GM19467 (cell line): ENCODE measurements at regions not wholly inside any gene's neighbourhood (a gene's known extent, or its start where the extent isn't known, plus 50 kb on each side); places are given as distances from the start of the nearest gene placed in this dataset.

Source experiments
- ATAC-seq: cut with Tn5 transposase; IDR thresholded peaks from one replicate; pipeline ENCODE4 v1.9.1; 2021; ENCODE audit warnings: mild to moderate bottlenecking, moderate library complexity; ENCODE audit not compliant: unreplicated experiment

DNA sequence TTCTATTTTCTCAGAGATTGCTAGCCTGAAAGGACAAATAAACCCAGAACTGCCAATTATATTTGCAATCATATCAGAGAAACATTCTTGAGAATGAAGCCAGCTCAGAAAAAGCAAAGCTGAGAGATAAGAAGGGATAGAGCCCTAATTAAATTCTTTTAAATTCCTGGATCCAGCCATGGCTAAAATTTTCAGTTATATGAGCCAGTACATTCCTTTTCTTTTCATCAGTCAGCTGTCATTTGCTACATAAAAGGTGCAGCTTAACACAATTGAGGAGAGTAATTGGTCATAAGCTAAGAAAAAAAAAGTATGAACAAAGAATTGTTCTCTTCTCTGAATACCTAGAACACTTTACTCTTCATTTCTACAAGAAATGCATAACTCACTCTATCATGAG is 303.5 kb upstream of the FIGN start:
- ATAC-seq: no peak

DNA sequence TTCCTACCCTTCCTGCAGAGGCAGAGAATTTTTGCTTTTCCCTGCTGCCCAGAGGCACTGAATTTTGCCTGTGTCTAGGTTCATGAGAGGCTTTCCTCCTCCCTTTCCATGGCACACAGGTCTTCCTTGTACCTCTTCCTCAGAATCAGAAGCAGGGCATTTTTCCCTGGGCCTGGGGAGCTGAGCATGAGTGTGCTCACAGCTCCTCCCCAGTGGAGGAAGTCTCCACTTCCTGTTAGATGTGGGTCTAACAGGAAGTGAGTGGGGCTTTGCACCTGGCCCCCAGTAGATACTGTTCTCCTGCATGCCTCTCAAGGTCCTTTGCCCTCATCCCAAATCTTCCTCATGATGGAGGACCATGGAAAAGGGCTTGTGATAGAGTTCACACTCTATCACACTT is 297.2 kb upstream of the FIGN start:
- peak; percentile 66 for ATAC-seq

DNA sequence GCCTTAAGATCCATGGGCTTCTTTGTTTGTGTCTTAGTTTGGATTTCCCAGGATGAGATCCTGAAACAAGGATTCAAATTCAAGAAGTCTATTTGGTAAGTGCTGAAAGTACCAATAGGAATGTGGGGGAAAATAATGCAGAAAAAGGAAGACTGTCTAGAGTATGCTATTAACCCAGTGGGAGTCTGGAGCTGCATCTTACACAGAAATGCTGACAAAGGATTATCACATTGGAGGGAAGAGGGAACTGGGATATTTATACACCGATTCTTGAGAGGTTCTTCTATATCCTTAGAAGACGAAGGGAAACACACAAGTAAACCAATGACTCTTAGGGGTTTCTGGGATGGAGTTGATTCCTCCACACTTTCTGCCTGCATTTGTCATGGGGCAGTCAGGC is 294.8 kb upstream of the FIGN start:
- ATAC-seq: no peak

DNA sequence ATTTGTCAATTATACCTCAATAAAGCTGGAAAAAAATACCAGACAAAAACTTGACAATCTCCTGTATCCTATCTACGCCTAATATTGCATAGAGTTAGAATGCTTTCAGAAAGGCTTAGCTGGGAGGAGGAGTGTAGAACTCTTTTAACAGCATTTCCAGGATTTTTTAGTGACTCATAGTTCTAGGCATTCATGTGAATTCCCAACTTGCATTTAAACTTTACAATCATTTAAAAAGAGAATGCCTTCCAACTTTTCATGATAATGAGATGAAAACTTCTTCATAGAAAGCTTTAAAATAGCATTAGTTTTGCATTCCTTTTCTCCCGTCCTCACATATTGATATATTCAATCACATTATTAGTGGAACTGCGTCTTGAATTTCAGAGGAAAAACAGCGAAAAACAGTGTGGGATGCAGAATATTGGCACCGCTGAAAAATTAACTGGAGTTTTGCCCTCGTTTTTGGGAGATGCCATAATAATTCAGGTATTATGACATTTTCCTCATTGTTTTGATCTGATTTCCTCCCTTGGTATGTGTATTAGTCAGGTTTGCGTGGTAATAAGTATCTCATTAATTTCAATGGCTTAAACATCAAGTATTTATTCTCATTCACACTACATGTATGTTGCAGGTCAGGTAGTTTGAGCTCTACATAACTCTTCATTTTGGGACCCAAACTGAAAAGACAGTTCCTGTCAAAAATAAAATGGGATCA is 293.2 kb upstream of the FIGN start:
- ATAC-seq: no peak

DNA sequence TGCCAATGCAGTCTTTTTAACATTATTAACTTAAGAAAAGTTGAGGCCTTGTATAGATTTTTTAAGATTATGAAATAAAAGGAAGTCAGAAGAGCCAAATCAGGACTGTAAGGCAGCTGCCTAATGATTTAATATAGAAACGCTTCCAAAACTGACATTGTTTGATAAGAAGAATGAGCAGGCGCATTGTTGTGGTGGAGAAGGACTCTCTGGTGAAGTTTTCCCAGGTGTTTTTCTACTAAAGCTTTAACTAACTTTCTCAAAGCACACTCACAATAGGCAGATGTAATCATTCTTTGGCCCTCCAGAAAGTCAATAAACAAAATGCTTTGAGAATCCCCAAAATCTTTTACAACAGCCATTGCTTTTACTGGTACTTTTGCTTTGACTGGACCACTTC is 288.6 kb upstream of the FIGN start:
- ATAC-seq: no peak

DNA sequence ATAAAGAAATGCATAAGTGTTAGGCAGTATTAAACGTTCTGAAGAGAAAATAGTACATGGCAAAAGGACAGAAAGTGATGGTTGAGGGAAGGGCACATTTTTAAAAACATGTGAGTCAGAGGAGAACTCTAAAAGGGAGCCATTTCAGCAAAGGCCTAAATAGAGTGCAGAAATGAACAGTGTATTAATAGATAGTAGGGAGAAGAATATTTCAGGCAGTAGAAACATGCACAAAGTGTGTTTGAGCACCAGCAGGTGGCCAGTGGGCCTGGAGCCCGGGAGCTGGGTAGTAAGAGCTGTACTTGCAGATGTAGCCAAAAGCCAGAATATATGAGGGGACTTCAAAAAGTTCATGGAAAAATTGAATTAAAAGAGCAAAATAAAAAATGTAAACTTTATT is 288.1 kb upstream of the FIGN start:
- no peak for ATAC-seq

DNA sequence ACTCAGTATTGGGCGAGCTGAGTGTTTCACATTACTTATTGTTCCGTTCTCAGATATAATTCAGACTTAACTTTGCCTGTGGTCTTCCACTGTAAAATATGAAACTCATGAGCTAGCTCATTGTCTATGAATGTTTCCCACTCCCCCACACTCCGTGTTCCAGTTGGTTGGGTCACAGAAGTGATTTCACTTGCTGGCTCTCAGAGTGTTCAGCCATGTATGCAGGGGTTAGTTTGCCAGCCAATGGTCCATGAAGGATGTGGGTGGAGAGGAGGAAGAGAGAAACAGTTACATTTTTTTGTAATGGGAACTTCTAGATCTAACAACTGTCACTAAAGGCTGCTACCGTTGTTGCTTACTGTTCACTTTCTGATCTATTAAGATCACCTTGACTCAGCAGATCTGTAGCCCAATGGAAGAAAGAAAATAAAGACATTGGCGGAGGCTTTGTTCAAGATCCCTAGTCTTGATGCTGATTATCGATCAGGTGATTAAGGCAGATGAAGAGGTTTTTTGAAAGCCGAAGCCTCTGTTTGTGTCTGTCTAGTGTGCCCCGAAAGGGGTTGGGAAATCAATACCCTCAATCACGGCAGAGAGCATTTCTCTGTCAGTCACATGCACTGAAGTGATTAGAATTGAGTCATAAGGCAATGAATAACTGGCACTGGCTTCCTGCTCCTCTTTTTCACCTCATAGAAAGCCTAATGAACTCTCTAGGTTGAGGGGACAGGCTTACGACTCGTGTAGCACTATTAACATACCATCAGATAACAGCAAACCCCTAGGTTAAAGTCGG is 279.7 kb upstream of the FIGN start:
- peak; percentile 98 for ATAC-seq

DNA sequence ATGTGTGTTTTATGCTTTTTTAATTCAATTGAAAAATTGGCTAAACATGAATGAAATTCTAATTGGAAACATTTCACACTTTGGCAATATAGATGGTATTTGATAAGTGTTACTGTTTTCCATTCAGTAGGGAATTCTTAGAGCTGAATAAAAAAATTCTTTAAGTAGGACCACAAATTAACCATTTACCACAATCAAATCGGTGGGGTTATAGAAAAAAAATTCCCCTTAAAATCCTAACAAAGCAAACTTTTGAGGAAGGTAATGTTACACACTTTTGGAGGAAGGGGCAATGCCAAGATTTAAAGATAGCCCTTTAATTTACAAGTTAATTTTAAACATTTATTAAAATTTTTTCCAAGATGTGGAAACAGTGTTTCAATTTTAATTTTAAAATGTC is 279.0 kb upstream of the FIGN start:
- ATAC-seq: no peak

DNA sequence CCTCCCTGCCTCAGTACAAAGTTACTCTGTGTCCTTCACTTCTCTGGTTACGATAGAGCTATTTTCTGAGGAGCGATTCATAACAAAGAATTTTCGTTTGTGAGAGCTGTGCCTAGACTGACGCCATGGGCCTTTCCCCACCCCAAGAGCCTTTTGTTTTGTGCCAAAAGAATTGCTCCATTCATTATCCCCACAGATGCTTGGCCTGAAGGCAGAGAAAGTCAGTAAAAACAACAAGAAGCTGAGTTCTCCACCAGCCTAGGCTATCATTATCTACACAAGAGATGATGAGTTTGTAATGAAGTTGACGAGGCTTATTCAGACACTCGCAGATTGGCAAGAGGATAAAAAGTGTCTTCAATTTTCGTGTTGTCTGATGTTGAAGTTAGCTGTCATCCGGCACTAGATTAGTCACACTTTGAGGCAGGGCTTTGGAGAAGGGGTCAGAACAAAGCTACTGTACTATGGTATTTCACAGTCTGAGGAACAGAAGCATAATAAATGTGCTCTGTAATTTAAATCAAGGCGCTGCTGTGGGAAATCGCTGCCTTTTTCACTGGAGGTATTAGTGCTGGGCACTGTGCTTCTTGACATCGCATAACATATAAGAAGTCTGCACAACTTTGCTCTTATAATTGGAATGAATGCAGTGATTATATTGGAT is 278.4 kb upstream of the FIGN start:
- ATAC-seq: no peak

DNA sequence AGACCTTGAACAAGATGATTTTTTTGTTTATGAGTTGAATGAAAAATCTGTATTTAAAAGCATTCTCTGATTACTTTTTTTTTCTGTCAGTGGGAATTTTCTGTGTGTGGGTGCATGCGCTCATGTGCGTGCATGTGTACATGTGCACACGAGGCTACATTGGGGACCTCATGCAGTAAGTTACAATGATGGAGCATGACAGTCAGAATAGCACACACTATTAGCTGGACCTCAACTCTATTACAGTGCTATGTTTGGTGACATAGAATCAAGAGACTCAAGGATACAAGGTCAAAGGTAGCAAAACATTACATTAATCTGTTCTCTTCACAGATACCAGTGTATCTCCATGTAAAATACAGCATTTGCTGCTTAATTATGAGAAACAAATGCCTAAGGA is 276.8 kb upstream of the FIGN start:
- ATAC-seq: no peak

DNA sequence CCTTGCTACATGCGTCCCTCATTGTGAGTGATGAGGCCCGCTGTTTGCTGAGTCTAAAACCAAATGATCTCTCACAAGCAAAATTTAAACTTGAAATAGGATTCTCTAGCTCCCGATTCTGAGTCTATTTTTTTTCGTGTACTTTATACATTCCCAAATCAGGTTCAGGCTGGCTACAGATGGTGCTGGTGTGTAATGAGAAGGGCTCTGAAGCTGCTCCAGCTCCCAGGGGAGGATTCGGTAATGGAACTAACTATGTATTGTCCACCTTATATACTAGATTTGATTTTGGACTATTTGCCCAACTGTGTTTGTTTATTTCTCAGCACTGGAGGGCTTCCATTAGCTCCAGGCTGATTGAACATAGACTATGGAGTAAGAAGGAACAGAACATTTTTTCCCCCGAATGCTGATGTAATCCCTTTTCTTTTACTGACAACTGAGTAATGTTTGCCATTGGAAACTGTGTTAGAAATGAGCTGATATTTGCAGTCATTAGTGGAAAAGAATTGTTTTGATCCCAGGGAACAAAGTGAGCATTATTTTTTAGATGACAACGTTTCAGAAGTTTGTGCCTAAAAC is 274.0 kb upstream of the FIGN start:
- ATAC-seq: no peak

DNA sequence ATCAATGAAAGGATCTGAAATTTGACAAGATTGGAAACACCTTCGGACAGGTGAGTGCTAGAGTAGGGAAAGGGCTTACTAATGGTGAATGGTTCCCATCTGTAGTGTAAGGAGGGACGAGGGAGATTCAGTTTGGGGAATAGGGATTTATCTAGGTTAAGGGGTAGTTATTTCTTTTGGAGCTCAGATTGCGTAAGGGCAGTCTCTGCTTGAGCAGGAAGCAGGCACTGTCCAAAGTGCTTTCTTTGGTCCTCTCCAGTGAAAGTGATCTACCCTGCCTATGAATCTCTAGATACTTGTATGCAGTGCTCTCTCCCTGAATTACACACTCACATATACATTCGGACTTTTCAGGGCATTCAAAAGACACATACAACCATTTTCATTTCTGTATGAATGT is 272.9 kb upstream of the FIGN start:
- ATAC-seq: no peak

DNA sequence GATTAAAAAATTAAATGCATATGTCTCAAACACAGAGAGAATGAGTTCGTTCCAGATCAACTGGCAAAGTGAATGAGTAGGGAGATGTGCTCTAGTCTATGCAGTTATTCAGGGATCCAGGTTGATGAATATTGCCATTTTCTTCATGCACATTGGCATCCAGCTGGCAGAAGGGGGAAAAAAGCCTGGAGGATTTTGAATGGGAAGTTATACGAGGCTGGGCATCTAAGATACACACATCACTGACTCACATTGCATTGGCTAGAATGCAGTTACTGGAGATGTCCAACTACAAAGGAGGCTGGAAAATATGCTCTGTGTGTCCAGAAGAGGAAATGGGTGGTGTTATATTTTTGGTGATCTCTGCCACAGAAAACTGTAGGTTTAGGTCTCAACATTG is 270.9 kb upstream of the FIGN start:
- ATAC-seq: no peak

DNA sequence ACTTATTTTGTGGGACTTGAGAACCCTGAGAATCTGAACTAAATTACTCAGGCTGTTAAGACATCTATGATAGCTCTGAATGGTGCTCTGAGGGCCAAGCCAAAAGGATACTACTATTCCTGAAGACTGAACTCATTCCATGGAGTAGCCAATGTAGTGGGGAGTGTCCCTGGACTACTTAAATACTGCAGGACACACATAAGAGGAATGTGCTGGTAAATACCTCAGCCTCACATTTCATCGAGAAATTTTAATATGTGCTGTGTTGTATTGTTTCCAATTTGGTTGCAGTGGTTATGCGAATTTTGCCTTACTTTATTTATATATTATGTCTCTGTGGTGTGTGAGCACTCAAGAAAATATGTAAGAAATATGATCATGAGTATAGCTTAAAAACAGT is 264.4 kb upstream of the FIGN start:
- ATAC-seq: no peak

DNA sequence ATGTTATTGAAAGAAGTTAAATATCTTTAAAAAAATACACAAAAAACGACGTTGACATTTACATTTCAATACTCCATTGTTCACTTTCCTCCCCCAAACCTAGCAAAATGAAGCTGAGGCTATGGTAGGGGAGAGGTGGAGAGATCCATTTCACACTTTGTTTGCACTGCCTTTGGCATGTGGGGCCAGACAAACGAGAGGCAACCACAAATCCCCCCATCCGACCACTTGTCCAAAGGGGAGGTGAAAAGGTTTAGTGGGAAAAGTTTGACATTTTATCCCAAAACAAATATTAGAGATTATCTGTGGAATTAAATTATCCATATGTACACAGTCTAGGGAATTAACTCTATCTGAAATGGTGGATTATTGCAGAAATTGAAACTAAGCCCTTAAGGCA is 261.7 kb upstream of the FIGN start:
- ATAC-seq: no peak

DNA sequence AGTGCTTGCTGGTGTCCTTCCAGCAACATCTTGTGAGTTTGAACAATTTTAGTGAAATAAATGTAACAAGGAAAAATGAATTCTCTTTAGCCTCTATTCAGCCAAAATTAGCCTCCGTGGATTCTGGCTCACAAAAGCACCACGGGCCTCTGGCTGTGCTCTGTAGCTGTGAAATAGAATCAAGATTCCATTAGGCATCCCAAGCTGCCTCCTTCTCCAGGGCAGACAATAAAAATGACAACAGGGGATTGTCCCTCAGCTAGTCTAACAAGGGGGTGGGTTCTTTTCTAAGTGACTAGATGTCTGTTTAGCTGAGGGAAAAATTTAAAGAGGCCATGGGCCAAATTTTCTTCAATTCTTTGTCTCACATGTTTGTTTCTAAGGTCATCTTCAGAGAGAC is 254.7 kb upstream of the FIGN start:
- ATAC-seq: no peak

DNA sequence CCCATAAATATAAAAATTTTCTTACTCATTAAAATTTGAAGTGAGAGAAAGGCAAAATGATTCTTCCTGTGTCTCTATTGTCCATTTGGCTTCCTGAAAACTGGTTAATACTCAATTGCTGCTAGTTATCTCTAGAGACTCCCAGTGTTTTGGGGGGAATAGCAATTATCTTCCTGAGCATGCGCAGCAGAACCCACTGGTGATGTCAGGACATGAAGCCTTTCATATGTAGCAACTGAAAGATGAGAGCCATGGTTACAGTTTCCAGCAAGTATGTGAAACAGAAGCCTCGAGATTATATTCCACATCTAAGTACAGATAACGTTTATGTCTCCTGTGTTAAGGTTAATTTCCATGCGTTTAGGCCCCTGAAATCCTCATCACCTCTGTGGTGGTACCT is 254.3 kb upstream of the FIGN start:
- no peak for ATAC-seq

DNA sequence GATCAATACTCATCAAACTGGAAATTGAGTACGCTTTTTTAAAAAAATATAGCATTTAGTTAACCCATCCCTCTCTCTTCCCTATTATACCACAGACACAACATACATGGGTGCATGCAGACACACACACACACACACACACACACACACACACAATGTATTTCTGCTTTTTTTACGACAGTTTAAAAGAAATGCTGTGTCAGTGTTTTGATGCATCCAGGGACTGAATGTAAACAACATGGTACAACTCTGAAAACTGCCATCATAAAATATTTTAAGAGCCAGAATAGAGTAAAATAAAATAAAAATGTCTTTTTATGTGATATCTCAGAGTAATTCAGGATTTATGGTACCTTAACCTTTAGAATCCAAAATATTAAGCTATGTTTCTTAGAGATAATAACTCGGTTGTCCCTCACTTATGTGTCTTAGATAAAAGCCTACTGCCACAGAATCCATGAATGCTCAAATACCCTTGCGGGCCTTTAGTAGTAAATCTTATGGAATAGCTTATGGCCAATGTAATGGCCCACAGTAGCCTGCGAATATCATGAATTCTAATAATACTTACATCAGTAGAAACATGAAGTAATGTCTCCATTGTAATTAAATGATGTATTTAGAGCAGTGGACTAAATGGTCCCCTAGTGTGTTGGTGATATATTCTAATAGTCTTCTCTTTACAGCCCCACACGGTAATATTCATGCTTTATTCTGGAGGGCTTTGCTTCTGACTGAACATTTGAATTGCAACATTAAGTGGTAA is 251.6 kb upstream of the FIGN start:
- no peak for ATAC-seq

DNA sequence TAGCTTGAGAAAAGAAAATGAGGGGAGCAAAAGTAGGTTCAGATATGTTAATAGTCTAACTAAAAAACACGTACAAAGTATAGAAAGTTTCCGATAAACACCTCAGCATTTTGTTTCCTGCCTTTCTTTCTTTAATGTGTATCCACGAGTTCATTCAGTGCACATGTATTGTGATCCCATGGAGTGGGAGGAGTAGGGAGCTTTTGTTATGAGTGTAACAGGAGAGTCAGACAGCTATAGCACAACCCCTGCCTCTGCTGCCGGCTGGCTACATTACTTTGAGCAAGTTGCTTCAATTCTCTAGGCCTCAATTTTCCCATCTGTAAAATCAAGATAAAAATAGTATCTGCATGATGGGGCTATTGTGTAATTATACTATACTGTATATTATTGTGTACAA is 249.2 kb upstream of the FIGN start:
- ATAC-seq: no peak

DNA sequence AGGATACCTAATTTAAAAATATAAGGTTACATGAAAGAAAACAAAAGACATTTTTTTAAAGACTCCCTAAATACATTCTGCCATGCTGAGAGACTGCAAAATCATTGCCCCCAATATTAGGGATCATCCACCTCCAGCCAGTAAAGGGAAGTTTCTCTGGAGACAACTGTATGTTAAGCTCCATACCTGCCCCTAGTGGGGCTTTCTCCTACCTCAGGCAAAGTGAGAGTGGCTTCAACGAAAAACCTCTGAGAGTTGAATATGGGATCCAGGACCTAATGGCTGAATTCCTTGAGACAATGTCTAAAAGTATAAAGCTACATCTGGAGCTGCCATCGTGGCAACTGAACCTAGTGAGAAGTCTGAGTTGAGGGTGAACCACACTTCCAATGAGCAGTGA is 248.1 kb upstream of the FIGN start:
- ATAC-seq: no peak

DNA sequence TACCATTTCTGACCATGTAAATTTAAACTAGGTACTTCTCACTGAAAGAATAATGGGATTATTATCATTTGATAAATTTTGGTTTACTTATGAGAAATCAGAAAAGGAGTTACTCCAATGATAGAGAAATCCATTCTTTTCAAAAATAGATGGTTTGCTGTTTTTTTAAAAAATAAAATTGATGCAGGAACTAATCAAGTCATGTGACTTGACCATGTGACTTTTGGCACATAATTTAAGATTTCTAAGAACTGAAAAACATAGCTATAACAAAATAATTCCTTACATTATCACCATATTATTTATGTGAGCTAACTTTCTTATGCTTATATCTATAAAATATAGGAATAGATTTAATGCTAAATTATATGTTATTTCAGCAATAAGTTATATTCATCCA is 247.1 kb upstream of the FIGN start:
- ATAC-seq: no peak
